BJ (cell line): ENCODE measurements at regions not wholly inside any gene's neighbourhood (a gene's known extent, or its start where the extent isn't known, plus 50 kb on each side); places are given as distances from the start of the nearest gene placed in this dataset.
"Not testable (repeated sequence)": the region's sequence is repeated elsewhere in the genome, so short reads cannot be mapped to it uniquely, and the experiment has no call there.

ENCODE experiments used
- CTCF ChIA-PET: fragments of 350-600 bp; formaldehyde crosslinking; extraction: SDS; loops from one replicate; lab custom pipeline; 2021; ENCODE audit warnings: antibody characterized with exemption, inconsistent platforms; lab: Yijun Ruan, JAX
- POLR2A ChIA-PET: fragments of 300-600 bp; sonication (Branson Sonifier 250); formaldehyde crosslinking; extraction: SDS; loops from one replicate; lab custom pipeline; 2021; ENCODE audit warnings: antibody characterized with exemption; lab: Charles Lee
- DNase-seq: peaks from one replicate; pipeline ENCODE4 v3.0.0-alpha.2; 2011; ENCODE audit warnings: low read depth
- H3K27me3 ChIP-seq: 2 replicates; pipeline ENCODE4 v1.6.0; 2011; ENCODE audit warnings: low read length; ENCODE audit not compliant: control insufficient read depth, insufficient read depth
- H3K36me3 ChIP-seq: 2 replicates; pipeline ENCODE4 v1.5.1; 2011; ENCODE audit warnings: low read length; ENCODE audit not compliant: control insufficient read depth, insufficient read depth
- H3K4me3 ChIP-seq: 2 replicates; pipeline ENCODE4 v1.5.1; 2011; ENCODE audit warnings: low read depth, mild to moderate bottlenecking, control low read depth, low read length
- TF ChIP-seq, protein P1 (sequence below): IDR thresholded peaks from 2 replicates; pipeline ENCODE4 v1.5.1; 2011; ENCODE audit warnings: low read depth, mild to moderate bottlenecking, control low read depth, inconsistent platforms, low read length, moderate library complexity; ENCODE audit not compliant: insufficient read depth

DNA sequence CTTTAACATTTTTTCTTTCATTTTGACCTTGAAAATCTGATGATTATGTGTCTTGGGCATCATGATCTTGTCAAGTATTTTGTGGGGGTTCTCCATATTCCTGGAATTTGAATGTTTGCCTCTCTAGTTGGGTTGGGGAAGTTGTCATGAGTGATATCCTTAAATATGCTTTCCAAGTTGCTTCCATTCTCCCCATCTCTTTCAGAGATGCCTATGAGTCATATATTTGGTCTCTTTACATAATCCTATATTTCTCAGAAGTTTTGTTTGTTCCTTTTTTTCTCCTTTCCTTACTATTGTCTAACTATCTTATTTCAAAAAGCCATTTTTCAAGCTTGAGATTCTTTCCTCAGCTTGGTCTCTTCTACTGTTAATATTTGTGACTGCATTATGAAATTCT is 69.0 kb upstream of the CCDC80 start:
- Histone ChIP-seq H3K27me3 (no peaks in the 10 kb centered on the region), H3K36me3 (no peaks in the 10 kb centered on the region), H3K4me3 (no peak overlapping the region)
- POLR2A ChIA-PET = interaction anchor here (0.9 kb wide), 1 partner anchor 36 kb away, joined by 3 read pairs; no protein-coding TSS in a partner anchor
- TF ChIP-seq, protein P1, sequence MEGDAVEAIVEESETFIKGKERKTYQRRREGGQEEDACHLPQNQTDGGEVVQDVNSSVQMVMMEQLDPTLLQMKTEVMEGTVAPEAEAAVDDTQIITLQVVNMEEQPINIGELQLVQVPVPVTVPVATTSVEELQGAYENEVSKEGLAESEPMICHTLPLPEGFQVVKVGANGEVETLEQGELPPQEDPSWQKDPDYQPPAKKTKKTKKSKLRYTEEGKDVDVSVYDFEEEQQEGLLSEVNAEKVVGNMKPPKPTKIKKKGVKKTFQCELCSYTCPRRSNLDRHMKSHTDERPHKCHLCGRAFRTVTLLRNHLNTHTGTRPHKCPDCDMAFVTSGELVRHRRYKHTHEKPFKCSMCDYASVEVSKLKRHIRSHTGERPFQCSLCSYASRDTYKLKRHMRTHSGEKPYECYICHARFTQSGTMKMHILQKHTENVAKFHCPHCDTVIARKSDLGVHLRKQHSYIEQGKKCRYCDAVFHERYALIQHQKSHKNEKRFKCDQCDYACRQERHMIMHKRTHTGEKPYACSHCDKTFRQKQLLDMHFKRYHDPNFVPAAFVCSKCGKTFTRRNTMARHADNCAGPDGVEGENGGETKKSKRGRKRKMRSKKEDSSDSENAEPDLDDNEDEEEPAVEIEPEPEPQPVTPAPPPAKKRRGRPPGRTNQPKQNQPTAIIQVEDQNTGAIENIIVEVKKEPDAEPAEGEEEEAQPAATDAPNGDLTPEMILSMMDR = no peak
- CTCF ChIA-PET = interaction anchor here (0.9 to 1.5 kb wide), 2 partner anchors 78 to 269 kb away, joined by 3 to 4 read pairs; no protein-coding TSS in a partner anchor
- DNase-seq = no peak

DNA sequence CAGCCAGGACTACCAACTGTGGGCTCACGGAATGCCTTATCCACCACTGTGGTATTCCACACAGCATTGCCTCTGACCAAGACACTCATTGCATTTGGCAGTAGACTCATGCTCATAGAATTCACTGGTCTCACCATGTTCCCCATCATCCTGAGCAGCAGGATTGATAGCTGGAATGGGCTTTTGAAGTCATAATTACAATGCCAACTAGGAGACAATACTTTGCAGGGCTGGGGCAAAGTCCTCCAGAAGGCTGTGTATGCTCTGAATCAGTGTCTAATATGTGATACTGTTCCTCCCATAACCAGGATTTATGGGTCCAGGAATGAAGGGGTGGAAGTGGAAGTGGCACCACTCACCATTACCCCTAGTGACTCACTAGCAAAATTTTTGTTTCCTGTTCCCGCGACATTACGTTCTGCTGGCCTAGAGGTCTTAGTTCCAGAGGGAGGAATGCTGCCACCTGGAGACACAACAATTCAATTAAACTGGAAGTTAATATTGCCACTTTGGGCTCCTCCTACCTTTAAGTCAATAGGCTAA is 58.6 kb upstream of the CCDC80 start:
- H3K27me3 ChIP-seq = no peaks in the 10 kb centered on the region
- TF ChIP-seq, protein P1 = no peak
- ChIA-PET CTCF (interaction anchor here (3.1 kb wide), 1 partner anchor 56 kb away, joined by 16 read pairs; no protein-coding TSS in a partner anchor), POLR2A (interaction anchor here (0.6 kb wide), 1 partner anchor 52 kb away, joined by 4 read pairs; no protein-coding TSS in a partner anchor)
- DNase-seq = peak; percentile 35
- H3K36me3 ChIP-seq = no peaks in the 10 kb centered on the region
- H3K4me3 ChIP-seq = no peak overlapping the region

DNA sequence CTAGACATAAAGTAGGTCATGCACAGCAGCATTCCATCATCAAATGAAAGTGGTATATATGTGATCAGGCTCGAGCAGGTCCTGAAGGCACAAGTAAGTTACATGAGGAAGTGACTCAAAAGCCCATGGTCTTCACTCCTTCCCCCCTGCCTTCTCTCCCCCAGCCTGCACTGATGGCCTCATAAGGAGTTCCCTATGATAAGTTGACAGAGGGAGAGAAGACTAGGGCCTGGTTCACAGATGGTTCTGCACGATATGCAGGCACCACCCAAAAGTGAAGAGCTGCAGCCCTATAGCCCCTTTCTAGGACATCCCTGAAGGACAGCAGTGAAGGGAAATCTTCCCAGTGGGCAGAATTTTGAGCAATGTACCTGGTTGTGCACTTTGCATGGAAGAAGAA is 57.5 kb upstream of the CCDC80 start:
- CTCF ChIA-PET = interaction anchor here (3.1 kb wide), 1 partner anchor 55 kb away, joined by 16 read pairs; no protein-coding TSS in a partner anchor
- DNase-seq, POLR2A ChIA-PET, H3K36me3 ChIP-seq, H3K4me3 ChIP-seq, H3K27me3 ChIP-seq: not testable (repeated sequence)

DNA sequence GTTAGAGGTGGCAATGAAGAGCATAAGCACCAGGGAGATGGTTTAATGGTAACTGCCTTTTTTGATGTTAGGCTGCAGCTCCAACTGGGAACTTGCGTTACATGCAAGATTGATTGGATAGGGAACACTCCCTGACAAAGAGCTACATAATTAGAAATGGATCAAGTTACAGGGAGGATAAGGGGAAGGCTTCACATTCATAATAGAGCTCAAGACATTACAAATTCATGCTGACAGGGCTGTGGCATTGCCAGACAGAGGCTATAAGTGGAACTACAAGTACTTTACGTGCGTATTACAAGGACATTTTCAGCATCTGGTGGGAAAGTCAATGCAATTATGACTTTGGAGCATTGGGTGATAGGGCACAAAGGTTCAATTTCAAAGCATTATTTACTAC is 55.3 kb upstream of the CCDC80 start:
- H3K36me3 ChIP-seq, H3K27me3 ChIP-seq, H3K4me3 ChIP-seq, DNase-seq, POLR2A ChIA-PET: not testable (repeated sequence)
- CTCF ChIA-PET = interaction anchor here (1.5 to 2.1 kb wide), 3 partner anchors 35 to 49 kb away, joined by 3 to 6 read pairs (median 4); no protein-coding TSS in a partner anchor

DNA sequence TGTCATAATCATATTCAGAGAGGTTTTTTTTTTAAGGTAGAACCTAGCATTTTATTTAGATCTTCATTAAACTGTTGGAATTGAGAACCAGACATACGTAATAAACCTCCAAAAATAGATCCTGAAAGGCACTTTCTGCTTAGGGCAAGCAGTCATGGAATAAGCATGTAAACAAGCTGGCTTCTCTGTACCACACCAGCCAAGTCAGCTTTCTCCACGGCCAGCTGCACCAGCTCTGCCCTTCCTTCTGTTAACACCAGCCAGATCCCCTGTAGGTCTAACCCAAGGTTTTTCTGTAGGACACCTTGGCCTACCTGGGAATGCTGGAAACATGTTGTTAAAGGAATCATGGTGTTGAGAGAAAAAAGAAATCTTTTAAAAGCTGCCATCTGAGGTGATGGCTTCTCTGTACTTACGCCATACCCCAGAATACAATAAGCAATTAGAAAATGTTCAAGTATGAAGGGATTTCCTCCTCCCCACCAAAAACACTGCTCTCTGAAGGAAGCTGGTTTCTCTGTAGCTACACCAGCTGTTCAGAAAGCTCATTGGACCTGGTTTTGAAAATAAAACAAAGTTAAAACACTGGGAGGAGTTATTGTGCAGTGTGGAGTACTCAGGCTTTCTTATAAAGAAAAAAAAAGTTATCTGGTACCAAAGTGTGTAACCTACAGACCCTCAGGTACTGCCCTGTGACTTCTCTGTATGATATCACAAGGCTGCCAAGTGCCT is 54.6 kb upstream of the CCDC80 start:
- ChIA-PET POLR2A (interaction anchor here (0.6 to 0.7 kb wide), 3 partner anchors 42 to 89 kb away, joined by 3 to 6 read pairs (median 4); no protein-coding TSS in a partner anchor), CTCF (interaction anchor here (0.9 to 2.1 kb wide), 5 partner anchors 22 to 54 kb away, joined by 3 to 10 read pairs (median 4); partner anchors contain the start of gene CCDC80)
- TF ChIP-seq, protein P1 = peak; percentile 27; the same call in 1 of the 2 replicates
- not testable (repeated sequence) for H3K4me3 ChIP-seq, H3K36me3 ChIP-seq, H3K27me3 ChIP-seq, DNase-seq

DNA sequence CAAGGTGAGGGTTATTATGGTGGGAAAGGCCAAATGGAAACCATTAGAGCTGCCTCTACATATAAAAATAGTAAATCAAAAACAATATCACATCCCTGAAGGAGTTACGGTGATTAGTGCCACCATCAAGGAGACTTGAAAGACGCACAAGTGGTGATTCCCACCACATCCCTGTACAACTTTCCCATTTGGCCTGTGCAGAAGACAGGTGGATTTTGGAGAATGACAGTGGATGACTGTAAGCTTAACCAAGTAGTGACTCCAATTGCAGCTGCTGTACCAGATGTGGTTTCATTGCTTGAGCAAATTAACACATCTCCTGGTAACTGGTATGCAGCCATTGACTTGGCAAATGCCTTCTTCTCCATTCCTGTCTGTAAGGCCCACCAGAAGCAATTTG is 54.0 kb upstream of the CCDC80 start:
- not testable (repeated sequence) for H3K36me3 ChIP-seq, DNase-seq, H3K4me3 ChIP-seq, H3K27me3 ChIP-seq
- CTCF ChIA-PET = interaction anchor here (0.8 to 1.8 kb wide), 3 partner anchors 10 to 53 kb away, joined by 3 to 10 read pairs (median 3); partner anchors contain the start of gene CCDC80
- POLR2A ChIA-PET = interaction anchor here (0.6 kb wide), 1 partner anchor 42 kb away, joined by 4 read pairs; no protein-coding TSS in a partner anchor
